ENCODE measurements at regions not wholly inside any gene's neighbourhood (a gene's known extent, or its start where the extent isn't known, plus 50 kb on each side); places are given as distances from the start of the nearest gene placed in this dataset.

DNA sequence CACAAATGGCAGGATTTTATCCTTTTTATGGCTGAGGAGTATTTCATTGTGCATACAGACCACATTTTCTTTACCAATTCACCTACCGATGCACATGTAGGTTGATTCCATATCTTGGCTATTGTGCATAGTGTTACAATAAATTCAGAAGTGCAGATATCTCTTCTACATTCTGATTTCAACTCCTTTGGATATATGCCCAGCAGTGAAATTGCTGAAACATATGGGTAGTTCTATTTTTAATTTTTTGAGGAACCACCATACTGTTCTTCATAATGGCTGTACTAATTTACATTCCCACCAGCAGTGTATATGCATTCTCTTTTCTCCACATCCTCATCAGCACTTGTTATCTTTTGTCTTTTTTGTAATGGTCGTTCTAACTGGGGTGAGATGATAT, 1290.3 kb downstream of the XPNPEP1 start:
- TF ChIP-seq, protein P1, sequence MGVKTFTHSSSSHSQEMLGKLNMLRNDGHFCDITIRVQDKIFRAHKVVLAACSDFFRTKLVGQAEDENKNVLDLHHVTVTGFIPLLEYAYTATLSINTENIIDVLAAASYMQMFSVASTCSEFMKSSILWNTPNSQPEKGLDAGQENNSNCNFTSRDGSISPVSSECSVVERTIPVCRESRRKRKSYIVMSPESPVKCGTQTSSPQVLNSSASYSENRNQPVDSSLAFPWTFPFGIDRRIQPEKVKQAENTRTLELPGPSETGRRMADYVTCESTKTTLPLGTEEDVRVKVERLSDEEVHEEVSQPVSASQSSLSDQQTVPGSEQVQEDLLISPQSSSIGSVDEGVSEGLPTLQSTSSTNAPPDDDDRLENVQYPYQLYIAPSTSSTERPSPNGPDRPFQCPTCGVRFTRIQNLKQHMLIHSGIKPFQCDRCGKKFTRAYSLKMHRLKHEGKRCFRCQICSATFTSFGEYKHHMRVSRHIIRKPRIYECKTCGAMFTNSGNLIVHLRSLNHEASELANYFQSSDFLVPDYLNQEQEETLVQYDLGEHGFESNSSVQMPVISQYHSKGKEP (tag by site-specific recombination; IDR thresholded peaks at IDR 0.05), result no peak
- TF ChIP-seq, protein P2, sequence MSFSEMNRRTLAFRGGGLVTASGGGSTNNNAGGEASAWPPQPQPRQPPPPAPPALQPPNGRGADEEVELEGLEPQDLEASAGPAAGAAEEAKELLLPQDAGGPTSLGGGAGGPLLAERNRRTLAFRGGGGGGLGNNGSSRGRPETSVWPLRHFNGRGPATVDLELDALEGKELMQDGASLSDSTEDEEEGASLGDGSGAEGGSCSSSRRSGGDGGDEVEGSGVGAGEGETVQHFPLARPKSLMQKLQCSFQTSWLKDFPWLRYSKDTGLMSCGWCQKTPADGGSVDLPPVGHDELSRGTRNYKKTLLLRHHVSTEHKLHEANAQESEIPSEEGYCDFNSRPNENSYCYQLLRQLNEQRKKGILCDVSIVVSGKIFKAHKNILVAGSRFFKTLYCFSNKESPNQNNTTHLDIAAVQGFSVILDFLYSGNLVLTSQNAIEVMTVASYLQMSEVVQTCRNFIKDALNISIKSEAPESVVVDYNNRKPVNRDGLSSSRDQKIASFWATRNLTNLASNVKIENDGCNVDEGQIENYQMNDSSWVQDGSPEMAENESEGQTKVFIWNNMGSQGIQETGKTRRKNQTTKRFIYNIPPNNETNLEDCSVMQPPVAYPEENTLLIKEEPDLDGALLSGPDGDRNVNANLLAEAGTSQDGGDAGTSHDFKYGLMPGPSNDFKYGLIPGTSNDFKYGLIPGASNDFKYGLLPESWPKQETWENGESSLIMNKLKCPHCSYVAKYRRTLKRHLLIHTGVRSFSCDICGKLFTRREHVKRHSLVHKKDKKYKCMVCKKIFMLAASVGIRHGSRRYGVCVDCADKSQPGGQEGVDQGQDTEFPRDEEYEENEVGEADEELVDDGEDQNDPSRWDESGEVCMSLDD (tag by site-specific recombination; IDR thresholded peaks at IDR 0.05), result no peak
- TF ChIP-seq, protein P3, sequence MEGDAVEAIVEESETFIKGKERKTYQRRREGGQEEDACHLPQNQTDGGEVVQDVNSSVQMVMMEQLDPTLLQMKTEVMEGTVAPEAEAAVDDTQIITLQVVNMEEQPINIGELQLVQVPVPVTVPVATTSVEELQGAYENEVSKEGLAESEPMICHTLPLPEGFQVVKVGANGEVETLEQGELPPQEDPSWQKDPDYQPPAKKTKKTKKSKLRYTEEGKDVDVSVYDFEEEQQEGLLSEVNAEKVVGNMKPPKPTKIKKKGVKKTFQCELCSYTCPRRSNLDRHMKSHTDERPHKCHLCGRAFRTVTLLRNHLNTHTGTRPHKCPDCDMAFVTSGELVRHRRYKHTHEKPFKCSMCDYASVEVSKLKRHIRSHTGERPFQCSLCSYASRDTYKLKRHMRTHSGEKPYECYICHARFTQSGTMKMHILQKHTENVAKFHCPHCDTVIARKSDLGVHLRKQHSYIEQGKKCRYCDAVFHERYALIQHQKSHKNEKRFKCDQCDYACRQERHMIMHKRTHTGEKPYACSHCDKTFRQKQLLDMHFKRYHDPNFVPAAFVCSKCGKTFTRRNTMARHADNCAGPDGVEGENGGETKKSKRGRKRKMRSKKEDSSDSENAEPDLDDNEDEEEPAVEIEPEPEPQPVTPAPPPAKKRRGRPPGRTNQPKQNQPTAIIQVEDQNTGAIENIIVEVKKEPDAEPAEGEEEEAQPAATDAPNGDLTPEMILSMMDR (tag by site-specific recombination; IDR thresholded peaks at IDR 0.05), result no peak
- TF ChIP-seq, protein P4, sequence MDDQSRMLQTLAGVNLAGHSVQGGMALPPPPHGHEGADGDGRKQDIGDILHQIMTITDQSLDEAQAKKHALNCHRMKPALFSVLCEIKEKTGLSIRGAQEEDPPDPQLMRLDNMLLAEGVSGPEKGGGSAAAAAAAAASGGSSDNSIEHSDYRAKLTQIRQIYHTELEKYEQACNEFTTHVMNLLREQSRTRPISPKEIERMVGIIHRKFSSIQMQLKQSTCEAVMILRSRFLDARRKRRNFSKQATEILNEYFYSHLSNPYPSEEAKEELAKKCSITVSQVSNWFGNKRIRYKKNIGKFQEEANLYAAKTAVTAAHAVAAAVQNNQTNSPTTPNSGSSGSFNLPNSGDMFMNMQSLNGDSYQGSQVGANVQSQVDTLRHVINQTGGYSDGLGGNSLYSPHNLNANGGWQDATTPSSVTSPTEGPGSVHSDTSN (CRISPR knock-in tag; IDR thresholded peaks at IDR 0.05), result no peak
